SJSA1 (cell line): ENCODE measurements at regions not wholly inside any gene's neighbourhood (a gene's known extent, or its start where the extent isn't known, plus 50 kb on each side); places are given as distances from the start of the nearest gene placed in this dataset.
"Not testable (repeated sequence)": the region's sequence is repeated elsewhere in the genome, so short reads cannot be mapped to it uniquely, and the experiment has no call there.

Source experiments
- DNase-seq, 2 experiments: peaks; one replicate each; pipeline ENCODE4 v3.0.0-alpha.2; 2015 to 2020; ENCODE audit warnings: low spot score in 2 of 2, low read depth in 1 of 2
- H3K27ac ChIP-seq: fragments of 250-450 bp; sonication (Bioruptor Pico); 2 replicates; pipeline ENCODE4 v1.5.1; 2020; ENCODE audit warnings: mild to moderate bottlenecking, moderate library complexity
- H3K27me3 ChIP-seq: fragments of 250-450 bp; sonication (Bioruptor Pico); replicated peaks from 2 replicates; pipeline ENCODE4 v1.5.1; 2020; ENCODE audit warnings: mild to moderate bottlenecking, moderate library complexity
- H3K36me3 ChIP-seq: fragments of 250-450 bp; sonication (Bioruptor Pico); 2 replicates; pipeline ENCODE4 v1.5.1; 2020; ENCODE audit warnings: mild to moderate bottlenecking
- H3K4me1 ChIP-seq: fragments of 250-450 bp; sonication (Bioruptor Pico); replicated peaks from 2 replicates; pipeline ENCODE4 v1.6.1; 2021; ENCODE audit warnings: mild to moderate bottlenecking
- H3K4me3 ChIP-seq: fragments of 250-450 bp; sonication (Bioruptor Pico); 2 replicates; pipeline ENCODE4 v1.5.1; 2020; ENCODE audit warnings: mild to moderate bottlenecking
- H3K9me3 ChIP-seq: fragments of 250-450 bp; sonication (Bioruptor Pico); replicated peaks from 2 replicates; pipeline ENCODE4 v1.5.1; 2020; ENCODE audit warnings: mild to moderate bottlenecking

- no peak for DNase-seq
- H3K36me3 ChIP-seq: no peaks in the 10 kb centered on the region
- no peak overlapping the region for H3K4me3 ChIP-seq
- no peaks in the 10 kb centered on the region for H3K27me3 ChIP-seq
- no peak overlapping the region for H3K27ac ChIP-seq
- H3K4me1 ChIP-seq: no peaks in the 10 kb centered on the region
- H3K9me3 ChIP-seq: no peaks in the 10 kb centered on the region
Measured at GRCh38 chr2:167767830-167768229, 479.6 kb downstream of the STK39 start.

- H3K27ac ChIP-seq: no peak overlapping the region
- no peaks in the 10 kb centered on the region for H3K27me3 ChIP-seq
- H3K9me3 ChIP-seq: no peaks in the 10 kb centered on the region
- DNase-seq: no peak
- no peak overlapping the region for H3K4me3 ChIP-seq
- H3K4me1 ChIP-seq: no peaks in the 10 kb centered on the region
- H3K36me3 ChIP-seq: no peaks in the 10 kb centered on the region
Measured at GRCh38 chr2:167764772-167765341, 482.5 kb downstream of the STK39 start.

GRCh38 chr2:167761465-167762136 is 485.8 kb downstream of the STK39 start:
- no peak overlapping the region for H3K4me3 ChIP-seq
- no peak overlapping the region for H3K27ac ChIP-seq
- DNase-seq: no peak
- H3K9me3 ChIP-seq: no peaks in the 10 kb centered on the region
- H3K4me1 ChIP-seq: no peaks in the 10 kb centered on the region
- no peaks in the 10 kb centered on the region for H3K36me3 ChIP-seq
- H3K27me3 ChIP-seq: no peaks in the 10 kb centered on the region; the same call in 1 of the 2 replicates

GRCh38 chr2:167759531-167759930 is 487.9 kb downstream of the STK39 start:
- Histone ChIP-seq H3K4me3 (no peak overlapping the region), H3K36me3 (no peaks in the 10 kb centered on the region), H3K9me3 (no peaks in the 10 kb centered on the region), H3K27me3 (no peaks in the 10 kb centered on the region; the same call in 1 of the 2 replicates), H3K4me1 (no peaks in the 10 kb centered on the region), H3K27ac (no peak overlapping the region)
- DNase-seq: no peak

DNA sequence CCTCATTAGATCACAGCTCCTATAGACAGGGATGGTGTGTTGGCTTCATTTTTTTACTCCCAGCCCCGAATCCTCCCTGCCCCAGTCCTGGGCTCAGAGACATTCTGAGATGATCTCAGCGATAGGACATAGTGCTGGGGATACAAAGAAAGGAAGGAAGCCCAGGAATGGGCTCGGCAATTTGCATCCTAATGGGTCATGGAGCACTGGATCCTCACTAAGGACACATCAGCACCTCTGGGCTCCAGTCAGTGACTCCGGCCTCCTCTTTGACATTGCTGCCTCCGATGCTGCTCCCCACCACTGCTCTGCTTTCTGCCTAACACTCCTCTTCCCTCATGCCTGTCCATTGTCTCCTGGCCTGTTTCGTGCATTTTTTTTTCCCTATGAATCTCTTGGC is 489.1 kb downstream of the STK39 start:
- DNase-seq: no peak
- H3K4me1 ChIP-seq: no peaks in the 10 kb centered on the region
- no peak overlapping the region for H3K27ac ChIP-seq

GRCh38 chr2:167756446-167756845 is 490.9 kb downstream of the STK39 start:
- Histone ChIP-seq H3K9me3 (no peaks in the 10 kb centered on the region), H3K36me3 (no peaks in the 10 kb centered on the region), H3K4me1 (no peaks in the 10 kb centered on the region), H3K27ac (no peak overlapping the region), H3K4me3 (no peak overlapping the region), H3K27me3 (no peaks in the 10 kb centered on the region; the same call in 1 of the 2 replicates)
- peak in 1 of 2 experiments; percentile 1 for DNase-seq

More for the DNA sequence above, 489.1 kb downstream of the STK39 start:
- Histone ChIP-seq H3K9me3 (no peaks in the 10 kb centered on the region), H3K36me3 (no peaks in the 10 kb centered on the region), H3K27me3 (no peaks in the 10 kb centered on the region; the same call in 1 of the 2 replicates), H3K4me3 (no peak overlapping the region)

DNA sequence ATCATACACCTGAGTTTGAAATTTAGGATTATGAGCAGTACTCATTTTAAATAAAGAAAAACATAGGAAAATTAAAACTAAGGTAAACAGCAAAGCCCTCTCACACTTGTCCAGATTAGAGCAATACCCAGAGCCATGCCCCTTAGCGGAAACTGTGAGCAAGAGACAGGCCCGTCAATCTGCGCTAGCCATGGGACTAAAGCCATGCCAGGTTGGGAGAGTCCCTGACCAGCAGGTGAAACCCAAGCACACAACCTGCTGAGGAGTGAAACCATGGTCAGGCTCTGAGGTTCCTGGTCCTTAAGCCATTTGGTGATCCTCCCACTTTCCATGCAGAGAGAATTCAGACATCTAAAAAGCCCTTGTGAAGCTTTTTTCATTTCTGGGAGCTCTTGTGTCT is 494.3 kb downstream of the STK39 start:
- no peak for DNase-seq
- Histone ChIP-seq H3K27me3 (no peaks in the 10 kb centered on the region; the same call in 1 of the 2 replicates), H3K36me3 (no peaks in the 10 kb centered on the region), H3K4me1 (no peaks in the 10 kb centered on the region), H3K27ac (no peak overlapping the region), H3K4me3 (no peak overlapping the region), H3K9me3 (no peaks in the 10 kb centered on the region)

- Histone ChIP-seq H3K27me3 (no peaks in the 10 kb centered on the region; the same call in 1 of the 2 replicates), H3K4me1 (no peaks in the 10 kb centered on the region), H3K36me3 (no peaks in the 10 kb centered on the region), H3K27ac (no peak overlapping the region), H3K9me3 (no peaks in the 10 kb centered on the region), H3K4me3 (no peak overlapping the region)
- no peak for DNase-seq
Measured at GRCh38 chr2:167752734-167753133, 494.7 kb downstream of the STK39 start.

DNA sequence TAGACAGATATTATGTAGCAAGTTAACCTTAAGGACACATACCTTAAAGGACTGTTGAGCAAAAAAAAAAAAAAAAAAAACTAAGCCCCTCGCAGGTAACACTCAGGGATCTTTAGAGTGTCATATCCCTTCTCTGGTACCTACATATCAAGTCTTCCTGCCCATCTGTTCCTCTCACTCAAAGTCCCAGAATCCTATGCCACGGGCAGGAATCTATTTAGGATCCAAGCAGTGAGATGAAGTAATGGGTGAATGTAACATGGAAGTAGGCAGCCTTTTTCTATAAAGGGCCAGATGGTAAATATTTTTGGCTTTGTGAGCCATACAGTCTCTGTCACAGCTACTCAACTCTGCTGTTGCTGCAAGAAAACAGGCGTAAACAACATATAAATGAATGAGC is 496.7 kb downstream of the STK39 start:
- H3K27me3 ChIP-seq: no peaks in the 10 kb centered on the region
- no peak overlapping the region for H3K27ac ChIP-seq
- no peaks in the 10 kb centered on the region for H3K36me3 ChIP-seq
- H3K9me3 ChIP-seq: no peaks in the 10 kb centered on the region
- no peak overlapping the region for H3K4me3 ChIP-seq
- no peaks in the 10 kb centered on the region for H3K4me1 ChIP-seq
- DNase-seq: no peak

DNA sequence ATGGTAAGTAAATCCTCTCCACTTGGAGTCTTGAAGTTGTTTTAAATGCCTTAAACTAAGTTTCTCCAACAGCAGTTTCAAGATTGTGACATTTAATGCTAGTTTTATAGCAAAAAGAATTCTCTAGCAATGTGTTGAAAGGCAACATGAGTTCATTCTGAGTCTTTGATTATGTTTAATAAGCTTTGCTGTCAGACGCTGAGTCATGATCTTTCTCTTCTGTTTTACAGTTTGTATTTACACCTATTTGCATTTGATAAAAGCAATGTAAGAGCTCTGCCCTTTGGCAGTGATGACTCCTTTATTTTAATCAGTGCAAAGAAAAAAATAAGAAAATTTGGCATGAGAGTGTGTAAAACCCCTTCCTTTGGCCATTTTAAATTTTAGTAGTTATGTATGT is 497.7 kb downstream of the STK39 start:
- Histone ChIP-seq H3K36me3 (no peaks in the 10 kb centered on the region), H3K9me3 (no peaks in the 10 kb centered on the region), H3K4me3 (no peak overlapping the region), H3K27me3 (no peaks in the 10 kb centered on the region), H3K4me1 (no peaks in the 10 kb centered on the region), H3K27ac (no peak overlapping the region)
- DNase-seq: no peak

DNA sequence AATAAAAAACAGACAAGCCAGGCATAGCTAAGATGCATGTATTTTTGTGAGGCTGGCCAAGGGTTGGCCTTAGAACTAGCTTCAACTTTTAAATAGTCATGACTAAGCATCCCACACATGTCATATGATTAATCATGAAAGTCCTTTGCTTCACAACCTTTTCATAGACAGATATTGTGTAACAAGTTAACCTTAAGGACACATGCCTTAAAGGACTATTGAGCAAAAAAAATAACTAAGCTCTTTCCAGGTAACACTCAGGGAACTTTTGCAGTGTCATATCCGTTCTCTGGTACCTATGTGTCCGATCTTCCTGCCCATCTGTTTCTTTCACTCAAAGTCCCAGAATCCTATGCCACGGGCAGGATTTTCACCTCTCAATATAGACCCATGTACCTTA is 498.4 kb downstream of the STK39 start:
- Histone ChIP-seq H3K4me3 (no peak overlapping the region), H3K36me3 (no peaks in the 10 kb centered on the region), H3K27me3 (no peaks in the 10 kb centered on the region), H3K27ac (no peak overlapping the region), H3K4me1 (no peaks in the 10 kb centered on the region), H3K9me3 (no peaks in the 10 kb centered on the region)
- no peak for DNase-seq

- Histone ChIP-seq H3K9me3 (no peaks in the 10 kb centered on the region), H3K4me3 (no peak overlapping the region), H3K4me1 (no peaks in the 10 kb centered on the region), H3K27me3 (no peaks in the 10 kb centered on the region), H3K36me3 (no peaks in the 10 kb centered on the region), H3K27ac (no peak overlapping the region)
- no peak for DNase-seq
Measured at GRCh38 chr2:167748536-167748935, 498.9 kb downstream of the STK39 start.

- DNase-seq: no peak
- H3K4me1 ChIP-seq: no peaks in the 10 kb centered on the region
- H3K9me3 ChIP-seq: no peaks in the 10 kb centered on the region
- H3K27ac ChIP-seq: no peak overlapping the region
- H3K36me3 ChIP-seq: no peaks in the 10 kb centered on the region
- no peaks in the 10 kb centered on the region for H3K27me3 ChIP-seq
- no peak overlapping the region for H3K4me3 ChIP-seq
Measured at GRCh38 chr2:167745667-167746066, 501.7 kb downstream of the STK39 start.

DNA sequence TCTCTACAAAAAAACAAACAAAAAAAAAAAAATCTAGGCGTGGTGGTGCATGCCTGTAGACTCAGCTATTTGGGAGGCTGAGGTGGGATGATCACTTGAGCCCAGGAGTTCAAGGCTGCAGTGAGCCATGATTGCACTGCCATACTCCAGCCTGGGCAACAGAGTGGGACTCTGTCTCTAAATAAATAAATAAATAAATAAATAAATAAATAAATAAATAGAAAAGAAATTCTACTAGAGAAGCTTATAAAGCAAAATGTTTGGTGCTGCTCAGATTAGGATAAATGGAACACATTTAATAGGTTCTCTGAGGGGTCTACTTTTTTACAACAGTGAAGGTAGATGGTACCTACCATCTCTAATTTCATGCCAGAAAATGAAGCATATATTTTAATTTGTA is 507.5 kb downstream of the STK39 start:
- not testable (repeated sequence) for H3K4me3 ChIP-seq, H3K27me3 ChIP-seq, H3K36me3 ChIP-seq, DNase-seq, H3K9me3 ChIP-seq, H3K4me1 ChIP-seq, H3K27ac ChIP-seq

DNA sequence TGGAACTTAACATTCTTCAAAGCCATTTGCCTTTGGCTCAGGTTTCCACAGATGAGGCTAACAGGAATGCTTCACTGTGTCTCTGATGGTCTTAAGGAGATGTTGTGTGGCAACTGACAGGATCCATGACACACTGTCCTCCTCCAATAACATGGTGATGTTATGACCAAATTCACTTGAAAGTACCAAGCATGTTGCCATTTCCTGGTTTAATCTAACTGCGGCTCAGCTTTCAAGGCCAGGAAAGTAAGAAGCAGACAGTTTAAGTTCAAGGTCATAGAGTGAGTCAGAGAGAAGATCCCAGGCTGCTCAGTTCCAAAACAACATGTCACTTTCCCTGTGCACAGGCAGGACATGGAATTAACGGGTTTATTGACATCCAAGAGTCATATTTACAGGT is 513.6 kb downstream of the STK39 start:
- Histone ChIP-seq H3K27me3 (no peaks in the 10 kb centered on the region), H3K4me3 (no peak overlapping the region), H3K4me1 (no peaks in the 10 kb centered on the region), H3K36me3 (no peaks in the 10 kb centered on the region), H3K27ac (no peak overlapping the region), H3K9me3 (0 out of 2 replicates have a peak, but pooled peaks cover 2% of the 10 kb centered on the region)
- no peak for DNase-seq
